ENCODE measurements at regions not wholly inside any gene's neighbourhood (a gene's known extent, or its start where the extent isn't known, plus 50 kb on each side); places are given as distances from the start of the nearest gene placed in this dataset.

- H3K27ac Mint-ChIP-seq = no peak overlapping the region
- no peak for DNase-seq (ENCODE audit: low spot score, unreplicated experiment)
- H3K4me1 Mint-ChIP-seq (ENCODE audit: low read depth) = no peaks in the 10 kb centered on the region
- no peaks in the 10 kb centered on the region for H3K27me3 Mint-ChIP-seq
- no peak overlapping the region for H3K4me3 Mint-ChIP-seq (ENCODE audit: low read depth)
- H3K9me3 Mint-ChIP-seq (ENCODE audit: low read depth) = no peaks in the 10 kb centered on the region
- no peaks in the 10 kb centered on the region for H3K36me3 Mint-ChIP-seq (ENCODE audit: insufficient read depth)
- TF ChIP-seq, protein P1, sequence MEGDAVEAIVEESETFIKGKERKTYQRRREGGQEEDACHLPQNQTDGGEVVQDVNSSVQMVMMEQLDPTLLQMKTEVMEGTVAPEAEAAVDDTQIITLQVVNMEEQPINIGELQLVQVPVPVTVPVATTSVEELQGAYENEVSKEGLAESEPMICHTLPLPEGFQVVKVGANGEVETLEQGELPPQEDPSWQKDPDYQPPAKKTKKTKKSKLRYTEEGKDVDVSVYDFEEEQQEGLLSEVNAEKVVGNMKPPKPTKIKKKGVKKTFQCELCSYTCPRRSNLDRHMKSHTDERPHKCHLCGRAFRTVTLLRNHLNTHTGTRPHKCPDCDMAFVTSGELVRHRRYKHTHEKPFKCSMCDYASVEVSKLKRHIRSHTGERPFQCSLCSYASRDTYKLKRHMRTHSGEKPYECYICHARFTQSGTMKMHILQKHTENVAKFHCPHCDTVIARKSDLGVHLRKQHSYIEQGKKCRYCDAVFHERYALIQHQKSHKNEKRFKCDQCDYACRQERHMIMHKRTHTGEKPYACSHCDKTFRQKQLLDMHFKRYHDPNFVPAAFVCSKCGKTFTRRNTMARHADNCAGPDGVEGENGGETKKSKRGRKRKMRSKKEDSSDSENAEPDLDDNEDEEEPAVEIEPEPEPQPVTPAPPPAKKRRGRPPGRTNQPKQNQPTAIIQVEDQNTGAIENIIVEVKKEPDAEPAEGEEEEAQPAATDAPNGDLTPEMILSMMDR (IDR thresholded peaks at IDR 0.05; ENCODE audit: unreplicated experiment) = no peak
Measured at GRCh38 chr2:144147356-144147755, 372.6 kb downstream of the ZEB2 start.

- Mint-ChIP-seq H3K9me3 (ENCODE audit: low read depth) (no peaks in the 10 kb centered on the region), H3K27ac (no peak overlapping the region), H3K27me3 (no peaks in the 10 kb centered on the region), H3K4me3 (ENCODE audit: low read depth) (no peak overlapping the region), H3K4me1 (ENCODE audit: low read depth) (no peaks in the 10 kb centered on the region), H3K36me3 (ENCODE audit: insufficient read depth) (no peaks in the 10 kb centered on the region)
- no peak for DNase-seq (ENCODE audit: low spot score, unreplicated experiment)
- TF ChIP-seq, protein P1 (IDR thresholded peaks at IDR 0.05; ENCODE audit: unreplicated experiment) = no peak
Measured at GRCh38 chr2:144146876-144147275, 373.0 kb downstream of the ZEB2 start.

DNA sequence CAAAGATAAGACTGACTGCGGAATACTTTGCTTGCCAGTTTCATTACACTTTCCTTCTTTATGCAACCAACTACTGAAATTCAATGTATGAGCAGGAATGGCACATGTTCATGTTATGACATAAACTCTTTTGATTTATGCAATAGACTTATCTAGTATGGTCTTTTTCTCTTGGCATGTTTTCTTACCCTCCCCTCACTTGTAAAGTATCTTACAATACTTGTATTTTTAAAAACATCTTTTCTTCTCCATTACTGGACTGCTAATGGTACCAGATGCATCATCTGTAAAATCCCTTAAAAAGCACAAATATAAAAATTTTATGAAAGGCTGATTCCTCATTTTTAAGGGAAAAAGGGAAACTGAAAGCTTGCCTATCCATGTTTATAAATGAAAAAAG is 373.8 kb downstream of the ZEB2 start:
- Mint-ChIP-seq H3K9me3 (ENCODE audit: low read depth) (no peaks in the 10 kb centered on the region), H3K27me3 (no peaks in the 10 kb centered on the region)
- TF ChIP-seq, protein P1 (IDR thresholded peaks at IDR 0.05; ENCODE audit: unreplicated experiment) = no peak

GRCh38 chr2:144143294-144144151 is 376.4 kb downstream of the ZEB2 start:
- TF ChIP-seq, protein P1 (IDR thresholded peaks at IDR 0.05; ENCODE audit: unreplicated experiment) = no peak
- Mint-ChIP-seq H3K9me3 (ENCODE audit: low read depth) (no peaks in the 10 kb centered on the region), H3K27ac (no peak overlapping the region), H3K27me3 (no peaks in the 10 kb centered on the region), H3K36me3 (ENCODE audit: insufficient read depth) (no peaks in the 10 kb centered on the region), H3K4me1 (ENCODE audit: low read depth) (no peaks in the 10 kb centered on the region), H3K4me3 (ENCODE audit: low read depth) (no peak overlapping the region)
- DNase-seq (ENCODE audit: low spot score, unreplicated experiment) = no peak

More for the DNA sequence above, 373.8 kb downstream of the ZEB2 start:
- Mint-ChIP-seq H3K4me3 (ENCODE audit: low read depth) (no peak overlapping the region), H3K27ac (no peak overlapping the region), H3K4me1 (ENCODE audit: low read depth) (no peaks in the 10 kb centered on the region), H3K36me3 (ENCODE audit: insufficient read depth) (no peaks in the 10 kb centered on the region)
- no peak for DNase-seq (ENCODE audit: low spot score, unreplicated experiment)

GRCh38 chr2:144140891-144141290 is 379.0 kb downstream of the ZEB2 start:
- no peaks in the 10 kb centered on the region for H3K36me3 Mint-ChIP-seq (ENCODE audit: insufficient read depth)
- TF ChIP-seq, protein P1 (IDR thresholded peaks at IDR 0.05; ENCODE audit: unreplicated experiment) = no peak
- H3K27me3 Mint-ChIP-seq = no peaks in the 10 kb centered on the region
- no peak overlapping the region for H3K4me3 Mint-ChIP-seq (ENCODE audit: low read depth)
- no peak for DNase-seq (ENCODE audit: low spot score, unreplicated experiment)
- no peaks in the 10 kb centered on the region for H3K9me3 Mint-ChIP-seq (ENCODE audit: low read depth)
- H3K4me1 Mint-ChIP-seq (ENCODE audit: low read depth) = no peaks in the 10 kb centered on the region
- no peak overlapping the region for H3K27ac Mint-ChIP-seq

All from progenitor cell of endocrine pancreas (in vitro differentiated cells).